Panc1 (cell line): ENCODE measurements at regions not wholly inside any gene's neighbourhood (a gene's known extent, or its start where the extent isn't known, plus 50 kb on each side); places are given as distances from the start of the nearest gene placed in this dataset.

Source experiments
- POLR2AphosphoS5 ChIP-seq: IDR thresholded peaks from 2 replicates; pipeline ENCODE4 v1.6.1; 2012; ENCODE audit warnings: mild to moderate bottlenecking, low read depth, low read length, moderate library complexity
- SIN3A ChIP-seq: IDR thresholded peaks from 2 replicates; pipeline ENCODE4 v1.6.1; 2012; ENCODE audit warnings: low read depth, mild to moderate bottlenecking, low read length, moderate library complexity, borderline replicate concordance; ENCODE audit not compliant: insufficient read depth
- TCF7L2 ChIP-seq: IDR thresholded peaks from 2 replicates; pipeline ENCODE4 v1.6.1; 2011; ENCODE audit warnings: mild to moderate bottlenecking, low read depth, low read length, inconsistent platforms
- TF ChIP-seq, protein P1 (sequence below): fragments of 450-650 bp; IDR thresholded peaks from 2 replicates; pipeline ENCODE4 v1.5.1; 2017; ENCODE audit warnings: mild to moderate bottlenecking
- TF ChIP-seq, protein P2 (sequence below), 2 experiments: IDR thresholded peaks; 2 replicates each; pipeline ENCODE4 v1.6.1; 2011 to 2012; ENCODE audit warnings: low read depth in 2 of 2, control low read depth in 1 of 2, low read length in 1 of 2, mild to moderate bottlenecking in 1 of 2, moderate library complexity in 1 of 2; ENCODE audit not compliant: insufficient read depth in 1 of 2

GRCh38 chr14:56351861-56352260, 227.7 kb upstream of the TMEM260 start:
- TF ChIP-seq, protein P1, sequence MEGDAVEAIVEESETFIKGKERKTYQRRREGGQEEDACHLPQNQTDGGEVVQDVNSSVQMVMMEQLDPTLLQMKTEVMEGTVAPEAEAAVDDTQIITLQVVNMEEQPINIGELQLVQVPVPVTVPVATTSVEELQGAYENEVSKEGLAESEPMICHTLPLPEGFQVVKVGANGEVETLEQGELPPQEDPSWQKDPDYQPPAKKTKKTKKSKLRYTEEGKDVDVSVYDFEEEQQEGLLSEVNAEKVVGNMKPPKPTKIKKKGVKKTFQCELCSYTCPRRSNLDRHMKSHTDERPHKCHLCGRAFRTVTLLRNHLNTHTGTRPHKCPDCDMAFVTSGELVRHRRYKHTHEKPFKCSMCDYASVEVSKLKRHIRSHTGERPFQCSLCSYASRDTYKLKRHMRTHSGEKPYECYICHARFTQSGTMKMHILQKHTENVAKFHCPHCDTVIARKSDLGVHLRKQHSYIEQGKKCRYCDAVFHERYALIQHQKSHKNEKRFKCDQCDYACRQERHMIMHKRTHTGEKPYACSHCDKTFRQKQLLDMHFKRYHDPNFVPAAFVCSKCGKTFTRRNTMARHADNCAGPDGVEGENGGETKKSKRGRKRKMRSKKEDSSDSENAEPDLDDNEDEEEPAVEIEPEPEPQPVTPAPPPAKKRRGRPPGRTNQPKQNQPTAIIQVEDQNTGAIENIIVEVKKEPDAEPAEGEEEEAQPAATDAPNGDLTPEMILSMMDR: no peak
- TF ChIP-seq POLR2AphosphoS5 (no peak), TCF7L2 (no peak), SIN3A (no peak)
- TF ChIP-seq, protein P2, sequence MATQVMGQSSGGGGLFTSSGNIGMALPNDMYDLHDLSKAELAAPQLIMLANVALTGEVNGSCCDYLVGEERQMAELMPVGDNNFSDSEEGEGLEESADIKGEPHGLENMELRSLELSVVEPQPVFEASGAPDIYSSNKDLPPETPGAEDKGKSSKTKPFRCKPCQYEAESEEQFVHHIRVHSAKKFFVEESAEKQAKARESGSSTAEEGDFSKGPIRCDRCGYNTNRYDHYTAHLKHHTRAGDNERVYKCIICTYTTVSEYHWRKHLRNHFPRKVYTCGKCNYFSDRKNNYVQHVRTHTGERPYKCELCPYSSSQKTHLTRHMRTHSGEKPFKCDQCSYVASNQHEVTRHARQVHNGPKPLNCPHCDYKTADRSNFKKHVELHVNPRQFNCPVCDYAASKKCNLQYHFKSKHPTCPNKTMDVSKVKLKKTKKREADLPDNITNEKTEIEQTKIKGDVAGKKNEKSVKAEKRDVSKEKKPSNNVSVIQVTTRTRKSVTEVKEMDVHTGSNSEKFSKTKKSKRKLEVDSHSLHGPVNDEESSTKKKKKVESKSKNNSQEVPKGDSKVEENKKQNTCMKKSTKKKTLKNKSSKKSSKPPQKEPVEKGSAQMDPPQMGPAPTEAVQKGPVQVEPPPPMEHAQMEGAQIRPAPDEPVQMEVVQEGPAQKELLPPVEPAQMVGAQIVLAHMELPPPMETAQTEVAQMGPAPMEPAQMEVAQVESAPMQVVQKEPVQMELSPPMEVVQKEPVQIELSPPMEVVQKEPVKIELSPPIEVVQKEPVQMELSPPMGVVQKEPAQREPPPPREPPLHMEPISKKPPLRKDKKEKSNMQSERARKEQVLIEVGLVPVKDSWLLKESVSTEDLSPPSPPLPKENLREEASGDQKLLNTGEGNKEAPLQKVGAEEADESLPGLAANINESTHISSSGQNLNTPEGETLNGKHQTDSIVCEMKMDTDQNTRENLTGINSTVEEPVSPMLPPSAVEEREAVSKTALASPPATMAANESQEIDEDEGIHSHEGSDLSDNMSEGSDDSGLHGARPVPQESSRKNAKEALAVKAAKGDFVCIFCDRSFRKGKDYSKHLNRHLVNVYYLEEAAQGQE (IDR thresholded peaks at IDR 0.05; ENCODE audit: insufficient read depth in 1 of 2, low read depth in 2 of 2, low read length in 1 of 2): no peak
